GM21723 (cell line): ENCODE measurements at regions not wholly inside any gene's neighbourhood (a gene's known extent, or its start where the extent isn't known, plus 50 kb on each side); places are given as distances from the start of the nearest gene placed in this dataset.

Experiments used
- ATAC-seq: cut with Tn5 transposase; IDR thresholded peaks from one replicate; pipeline ENCODE4 v1.9.1; 2021; ENCODE audit warnings: mild to moderate bottlenecking, moderate library complexity; ENCODE audit not compliant: unreplicated experiment

DNA sequence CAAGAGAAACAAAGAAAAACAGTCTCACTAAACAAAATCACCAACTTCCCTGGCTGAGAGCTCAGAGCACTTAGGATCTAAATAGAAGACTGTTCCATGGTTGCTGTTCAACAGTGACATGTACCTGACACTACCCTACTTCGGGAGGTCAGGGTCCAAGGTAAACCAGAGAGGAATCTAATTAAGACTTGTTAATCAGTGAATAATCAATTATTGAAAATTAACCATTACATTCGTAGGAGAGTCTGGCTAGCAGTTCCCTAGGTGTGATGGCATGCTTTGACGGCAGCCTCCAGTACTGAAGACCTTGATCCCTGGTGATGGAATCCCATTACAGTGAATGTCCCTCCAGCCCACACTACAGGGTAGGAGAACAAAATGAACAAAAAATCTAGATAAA, 154.0 kb upstream of the AFDN start:
- no peak for ATAC-seq

DNA sequence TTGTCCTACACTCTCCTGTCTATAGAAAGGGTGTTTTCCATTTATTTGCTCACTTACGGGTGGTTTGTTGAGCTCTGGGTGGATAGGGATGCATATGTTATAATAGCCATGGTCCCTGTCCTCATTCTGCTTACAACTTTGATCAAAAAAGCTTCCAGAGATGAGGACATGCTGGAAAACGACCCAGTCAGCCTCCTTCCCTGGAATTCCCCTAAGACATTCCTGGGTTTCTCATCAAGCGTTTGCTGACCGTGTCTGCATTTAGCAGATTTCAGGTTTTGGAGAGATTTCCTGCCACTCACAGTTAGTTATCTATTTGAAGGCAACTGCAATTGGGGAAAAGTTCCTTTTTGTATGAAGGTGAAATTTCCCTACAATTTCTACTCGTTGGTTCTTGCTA, 152.8 kb upstream of the AFDN start:
- ATAC-seq, result no peak

DNA sequence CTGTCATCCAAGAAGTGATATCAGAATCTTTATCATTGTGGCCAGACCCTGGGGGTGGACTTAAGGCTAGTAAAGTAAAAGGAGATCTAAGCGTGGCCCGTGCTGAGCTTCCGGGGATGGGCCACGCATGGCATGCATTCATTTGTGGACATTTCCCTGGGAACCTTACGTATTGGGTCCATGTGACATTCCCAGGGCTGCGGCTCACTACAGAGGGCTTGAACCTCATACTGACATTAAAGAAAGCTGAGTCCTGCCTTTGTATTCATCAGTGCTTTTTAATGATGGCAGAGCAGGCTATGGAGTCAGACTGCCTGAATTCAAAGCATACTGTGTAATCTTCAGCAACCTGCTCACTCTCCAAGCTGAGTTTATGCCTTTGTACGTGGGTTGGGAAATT, 152.2 kb upstream of the AFDN start:
- ATAC-seq, result no peak

DNA sequence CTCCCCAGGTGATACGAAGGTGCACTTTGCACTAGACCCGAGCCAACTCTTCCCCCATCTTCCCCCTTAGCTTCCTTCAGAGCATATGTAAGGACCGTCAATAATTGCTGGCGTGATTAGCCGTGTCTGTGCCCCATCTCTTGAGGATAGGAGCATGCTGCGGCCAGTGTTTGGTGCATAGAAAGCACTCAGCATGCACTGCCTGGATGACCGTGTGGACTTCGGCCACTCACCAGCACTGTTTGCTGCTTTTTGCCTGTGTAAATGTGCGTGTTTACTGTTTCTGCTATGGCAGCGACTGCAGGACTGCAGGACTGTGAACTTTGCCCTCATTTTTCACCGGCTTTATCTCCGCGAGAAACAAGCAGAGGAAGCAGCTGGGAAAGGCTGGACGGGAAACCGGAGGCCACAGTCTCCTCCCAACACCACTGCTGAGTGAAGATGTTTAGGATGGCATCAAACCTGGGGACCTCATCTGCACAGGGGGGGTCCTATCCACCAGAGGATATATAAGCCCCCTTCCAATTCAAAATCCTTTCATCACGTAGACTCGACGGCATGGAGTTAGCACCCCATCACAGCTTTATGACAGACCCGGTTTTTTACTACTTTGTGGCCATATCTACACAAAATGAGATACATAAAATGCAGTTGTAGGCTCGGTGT, 150.6 kb upstream of the AFDN start:
- ATAC-seq, result no peak

DNA sequence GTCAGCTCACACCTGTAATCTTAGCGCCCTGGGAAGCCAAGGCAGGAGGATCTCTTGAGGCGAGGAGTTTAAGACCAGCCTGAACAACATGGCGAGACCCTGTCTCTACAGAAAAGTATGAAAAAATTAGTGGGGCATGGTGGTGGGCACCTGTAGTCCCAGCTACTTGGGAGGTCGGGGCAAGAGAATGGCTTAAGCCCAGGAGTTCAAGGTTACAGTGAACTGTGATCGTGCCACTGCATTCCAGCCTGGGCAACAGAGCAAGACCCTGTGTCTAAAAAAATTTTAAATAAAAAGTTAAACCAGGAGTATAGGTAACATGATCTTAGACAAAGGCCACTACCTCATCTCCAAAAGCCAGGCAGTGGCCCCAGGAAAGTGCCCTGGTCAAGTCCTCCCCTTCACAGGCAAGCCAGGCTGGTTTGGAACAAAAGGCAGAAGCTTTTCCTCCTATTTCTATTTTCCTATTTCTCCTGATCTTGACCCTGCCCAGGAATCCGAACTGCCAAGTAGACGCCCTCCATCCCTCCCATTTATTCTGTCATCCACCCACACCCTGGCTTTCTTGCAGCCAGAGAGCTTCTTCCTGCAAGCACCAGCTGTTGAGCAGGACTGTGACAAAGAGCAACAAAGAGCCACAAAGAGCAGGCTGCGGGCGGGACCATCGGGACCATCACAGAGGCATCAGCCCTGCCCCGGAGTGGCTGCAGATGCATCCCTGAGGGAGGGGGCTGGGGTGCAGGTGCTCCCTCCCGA, 149.9 kb upstream of the AFDN start:
- ATAC-seq, result no peak

DNA sequence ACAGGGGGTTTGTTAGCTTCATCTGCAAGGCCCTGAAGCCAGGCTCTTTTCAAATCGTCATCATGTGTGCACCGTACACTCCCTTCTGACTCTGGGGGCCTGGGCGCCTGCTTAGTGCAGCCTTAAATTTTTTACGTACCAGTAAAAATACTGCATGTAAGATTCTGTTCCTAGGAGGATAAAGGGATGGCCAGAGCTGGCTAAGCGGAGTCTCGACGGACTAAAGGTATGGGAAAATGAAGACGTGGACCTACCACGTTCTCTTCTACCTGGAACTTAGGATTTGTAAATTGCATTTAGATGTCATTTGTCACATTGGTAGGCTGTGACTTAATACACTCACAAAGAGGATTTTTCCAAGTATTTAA, 149.3 kb upstream of the AFDN start:
- ATAC-seq, result no peak

DNA sequence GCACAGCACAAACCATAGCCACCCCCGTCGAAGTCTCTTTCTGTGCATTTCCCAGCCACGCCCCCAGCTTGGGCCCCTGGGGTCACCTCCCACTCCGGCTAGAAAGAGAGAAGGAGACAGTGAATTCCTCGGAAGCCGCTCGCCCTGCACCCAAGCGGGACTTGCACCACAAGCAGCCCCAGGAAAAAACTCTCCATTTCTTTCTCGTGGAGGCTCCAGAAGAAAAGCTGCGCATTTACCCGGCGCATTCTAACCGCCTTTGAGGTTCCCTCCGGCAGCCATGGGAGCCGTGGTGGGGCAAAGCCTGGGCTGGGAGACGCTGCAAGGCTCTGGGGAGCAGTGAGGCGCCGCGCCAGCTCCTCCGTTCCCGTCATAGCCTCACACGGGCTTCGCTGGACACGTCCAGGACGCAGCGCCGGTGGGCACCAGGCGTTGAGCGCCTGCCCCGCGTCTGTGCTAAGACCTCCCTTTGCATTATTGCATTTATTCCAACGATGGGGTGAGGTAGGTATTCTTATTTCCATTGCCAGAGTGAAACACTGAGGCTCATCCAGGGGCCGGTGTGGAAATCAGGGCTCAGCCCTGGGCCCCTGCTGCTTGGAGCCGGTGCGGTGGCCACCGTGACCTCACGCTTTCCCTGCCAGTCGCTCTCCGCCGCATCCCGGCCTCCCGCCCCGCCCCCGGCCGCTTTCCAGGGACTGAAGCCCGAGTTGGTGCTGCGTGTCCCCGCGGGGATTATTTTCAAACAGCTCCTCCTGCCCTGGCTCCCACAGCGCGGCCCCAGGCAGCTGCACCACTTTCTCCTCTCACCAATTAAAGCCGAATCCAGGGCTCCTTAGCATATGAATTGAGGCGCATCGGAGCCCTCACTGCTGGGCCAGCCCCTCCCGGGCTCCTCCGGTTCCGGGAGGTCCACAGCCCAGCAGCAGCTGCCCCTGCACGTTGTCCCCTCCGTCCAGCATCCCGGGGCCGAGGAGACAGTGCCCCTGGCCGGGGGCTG, 148.3 kb upstream of the AFDN start:
- no peak for ATAC-seq

DNA sequence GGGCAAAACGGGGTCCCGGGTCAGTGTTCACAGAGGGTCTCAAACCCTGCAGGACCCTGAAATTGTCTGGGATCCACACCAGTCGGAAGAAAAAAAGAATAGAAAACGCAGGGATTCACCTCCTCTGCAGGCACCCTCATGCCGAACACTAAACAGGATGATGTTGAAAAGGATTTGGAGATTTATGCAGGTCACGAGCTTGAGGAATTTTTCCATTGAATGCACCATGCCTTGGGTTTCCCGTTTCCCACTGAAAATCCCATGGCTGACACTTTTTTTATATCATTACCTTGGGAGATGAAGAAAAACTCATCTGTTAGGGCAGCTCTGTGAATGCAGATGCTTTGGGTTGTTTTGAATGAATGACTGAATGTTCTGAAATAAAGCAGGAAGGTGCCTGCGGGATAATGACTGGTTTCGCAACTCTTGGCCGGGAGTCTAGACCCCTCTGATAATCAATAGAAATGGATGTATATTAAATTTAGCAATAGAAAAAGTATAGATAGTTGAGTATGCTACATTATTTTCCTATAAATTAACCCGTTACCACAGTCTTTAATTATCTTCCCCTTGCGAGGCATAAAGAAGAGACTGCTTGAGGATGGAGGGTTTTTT, 147.5 kb upstream of the AFDN start:
- ATAC-seq, result no peak

DNA sequence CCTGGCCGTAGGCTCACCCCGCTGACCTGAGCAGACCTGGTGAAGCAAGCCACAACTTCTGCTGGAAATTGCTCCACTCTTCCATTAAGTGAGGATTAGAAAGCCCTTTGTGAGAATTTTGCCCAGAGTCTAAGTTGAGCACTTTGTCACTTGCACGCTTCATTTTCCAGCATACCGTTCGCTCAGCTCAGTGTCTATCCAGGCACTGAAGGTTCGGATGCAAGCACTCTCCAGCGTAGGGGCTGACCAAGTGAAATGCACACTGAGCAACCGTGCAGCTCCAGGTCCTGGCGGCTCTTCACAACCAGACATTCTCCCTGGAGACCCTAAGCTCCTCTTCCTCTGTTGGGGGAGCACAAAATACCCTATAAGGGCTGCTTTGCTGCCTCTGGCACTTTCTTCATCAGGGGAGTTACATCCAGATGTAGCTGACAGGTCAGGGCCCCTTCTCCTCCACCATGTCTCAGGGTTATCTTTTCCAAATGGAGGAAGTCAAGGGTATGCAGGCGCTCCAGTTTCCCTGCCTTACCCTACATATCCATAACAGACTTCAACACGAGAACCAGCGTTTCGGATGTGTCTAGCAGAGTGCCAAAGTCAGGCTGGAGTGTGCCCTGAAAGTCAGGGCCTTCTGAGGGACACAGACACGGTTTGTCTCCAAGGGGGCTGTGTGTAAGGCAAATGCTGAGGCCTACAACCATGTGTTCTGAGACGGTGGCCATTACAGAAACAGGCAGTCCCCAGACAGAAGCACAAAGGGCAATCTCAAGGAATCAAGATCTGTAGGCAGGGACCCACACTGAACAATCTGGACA, 146.7 kb upstream of the AFDN start:
- no peak for ATAC-seq

DNA sequence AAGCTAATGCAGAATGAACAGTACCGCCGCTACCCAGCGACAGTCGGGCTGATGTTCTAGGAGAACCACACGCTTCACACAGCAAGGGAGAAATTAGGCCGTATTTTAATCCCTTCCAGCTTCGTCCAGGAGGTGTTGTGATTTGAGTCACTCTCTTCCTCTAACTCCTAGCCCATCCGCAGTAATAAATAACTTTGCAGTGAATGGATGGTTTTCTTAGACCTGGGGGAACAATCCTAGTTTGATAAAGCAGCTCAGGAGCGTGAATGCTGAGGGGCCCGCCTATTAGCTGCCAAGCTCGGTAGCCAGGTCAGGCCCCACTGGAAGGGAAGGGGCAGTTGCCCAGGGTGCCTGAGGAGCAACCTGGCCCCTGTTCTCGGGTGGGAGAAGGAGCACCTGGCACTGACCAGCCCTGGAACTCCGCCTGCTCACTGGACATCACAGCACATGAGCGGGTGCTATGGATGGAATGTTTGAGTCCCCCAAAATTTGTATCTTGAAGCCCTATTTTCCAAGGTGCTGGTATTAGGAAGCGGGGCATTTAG, 146.0 kb upstream of the AFDN start:
- ATAC-seq, result no peak

DNA sequence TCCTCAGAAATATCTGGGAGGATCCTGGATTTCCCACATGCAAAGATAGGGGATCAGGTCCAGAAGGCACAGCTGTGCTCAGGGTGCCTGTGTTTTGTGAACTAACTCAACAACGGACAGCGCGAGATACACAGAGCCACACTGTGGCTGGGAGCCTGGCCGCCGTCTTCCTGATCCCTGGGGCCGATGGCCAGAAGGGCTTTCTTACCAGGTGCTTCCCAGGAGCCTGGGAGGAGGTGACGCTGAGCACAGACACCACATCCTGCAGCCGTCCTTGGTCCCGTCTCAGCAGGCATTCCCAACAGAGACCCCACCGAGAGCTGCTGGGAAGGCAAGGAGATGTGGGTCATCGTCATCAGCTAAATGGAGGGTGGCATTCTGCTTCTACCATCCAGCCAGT, 144.6 kb upstream of the AFDN start:
- ATAC-seq, result no peak

DNA sequence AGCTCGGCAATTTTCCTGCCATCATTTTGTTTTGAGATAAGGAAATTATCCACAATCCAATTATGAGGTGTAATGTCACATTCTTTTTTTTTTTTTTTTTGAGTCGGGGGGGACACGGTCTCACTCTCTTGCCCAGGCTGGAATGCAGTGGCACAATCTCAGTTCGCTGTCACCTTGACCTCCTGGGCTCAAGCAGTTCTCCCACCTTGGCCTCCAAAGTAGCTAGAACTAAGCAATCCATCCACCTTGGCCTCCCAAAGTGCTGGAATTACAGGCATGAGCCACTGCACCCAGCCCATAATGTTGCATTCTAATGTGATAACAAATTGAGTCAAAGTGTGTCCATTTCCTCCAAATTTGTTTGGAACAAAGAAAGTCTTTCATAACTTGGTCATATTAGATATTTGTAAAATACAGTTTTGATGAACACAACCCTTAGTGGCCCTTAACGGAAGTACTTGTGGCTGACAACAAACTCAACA, 144.1 kb upstream of the AFDN start:
- no peak for ATAC-seq

DNA sequence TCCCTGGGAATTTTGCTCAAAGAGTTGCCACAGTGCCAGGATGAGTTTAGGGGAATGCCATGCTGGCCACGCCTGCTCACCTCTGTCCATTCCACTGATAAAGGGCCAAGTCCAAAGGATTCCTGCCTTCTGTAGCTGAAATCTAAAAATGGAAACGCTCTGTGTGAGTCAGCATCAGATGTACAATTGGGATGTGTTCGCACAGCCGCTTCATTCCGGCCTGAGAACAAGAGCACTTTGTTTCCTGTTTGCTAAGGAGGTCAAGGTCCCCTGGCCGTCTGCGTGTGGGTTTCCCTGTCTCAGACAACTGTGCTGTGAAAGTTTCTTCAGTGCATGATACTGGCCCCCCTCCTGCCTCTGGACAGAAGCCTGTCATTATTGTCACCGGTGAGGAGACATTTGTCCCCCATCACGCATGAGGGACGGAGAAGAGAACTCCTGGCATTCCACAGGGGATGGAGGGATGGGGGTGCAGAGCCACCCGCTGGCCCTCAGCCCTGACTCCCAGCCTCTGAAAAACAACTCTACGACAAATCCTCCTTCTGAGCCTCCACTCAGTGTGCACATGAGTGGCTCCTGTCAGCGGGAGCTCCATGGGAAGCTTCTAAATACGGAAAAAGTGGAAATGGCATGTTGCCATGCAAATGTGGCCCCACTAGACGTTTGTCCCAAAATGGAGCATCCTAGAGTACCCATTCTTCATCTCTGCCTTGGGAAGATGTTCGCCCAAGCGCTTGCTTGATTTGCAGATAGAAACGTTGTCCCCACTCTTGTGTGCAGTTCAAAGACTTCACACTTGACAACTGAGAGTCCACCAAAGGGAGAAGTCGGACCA, 143.5 kb upstream of the AFDN start:
- no peak for ATAC-seq

DNA sequence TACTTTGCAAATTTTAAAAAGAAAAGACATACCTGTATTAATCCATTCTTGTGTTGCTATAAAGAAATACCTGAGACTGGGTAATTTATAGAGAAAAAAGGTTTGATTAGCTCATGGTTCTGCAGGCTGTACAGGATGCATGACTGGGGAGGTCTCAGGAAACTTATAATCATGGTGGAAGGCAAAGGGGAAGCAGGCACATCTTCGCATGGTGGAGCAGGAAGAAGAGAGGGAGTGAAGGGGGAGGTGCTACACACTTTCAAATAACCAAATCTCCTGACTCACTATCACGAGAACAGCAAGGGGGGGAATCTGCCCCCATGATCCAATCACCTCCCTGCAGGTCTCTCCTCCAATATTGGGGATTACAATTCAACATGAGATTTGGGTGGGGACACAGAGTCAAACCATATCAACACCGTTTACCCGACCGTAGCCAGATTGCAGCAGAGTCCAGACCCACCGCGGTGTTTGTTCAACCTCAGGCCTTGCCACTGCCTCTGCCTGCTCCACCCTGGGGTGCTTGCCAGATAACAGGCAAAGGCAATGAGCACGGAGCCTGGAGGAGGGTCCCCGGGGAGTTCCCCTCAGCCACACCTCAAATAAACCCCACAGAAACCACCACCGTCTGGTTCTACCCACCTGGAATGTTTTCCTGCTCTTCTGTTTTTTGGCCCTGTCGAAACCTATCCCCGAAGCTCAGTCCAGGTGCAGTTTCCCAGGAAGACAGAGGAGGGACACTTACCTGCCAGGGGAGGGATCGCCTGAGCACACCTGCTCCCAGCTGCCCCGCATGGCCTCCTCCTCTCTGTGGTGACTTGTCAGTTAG, 142.2 kb upstream of the AFDN start:
- ATAC-seq, result no peak

DNA sequence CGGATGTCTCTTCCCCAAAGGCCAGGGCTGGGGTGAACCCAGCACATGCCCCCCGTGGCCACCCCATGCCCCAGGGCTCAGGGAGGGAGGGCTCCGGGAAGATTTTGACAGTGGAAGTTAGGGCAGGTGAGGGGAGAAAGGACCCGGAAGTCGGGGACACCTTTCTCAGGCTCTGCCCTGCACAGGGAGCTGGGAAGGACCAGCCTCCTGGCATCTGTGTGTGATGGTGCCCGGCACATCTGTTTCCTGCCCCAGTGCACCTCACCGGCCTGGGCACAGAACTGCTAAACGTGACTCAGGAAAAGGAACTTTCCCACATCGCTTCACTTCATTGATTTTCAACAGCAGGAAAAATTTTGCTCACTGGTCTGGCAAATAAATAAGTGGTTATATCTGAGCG, 141.1 kb upstream of the AFDN start:
- no peak for ATAC-seq

DNA sequence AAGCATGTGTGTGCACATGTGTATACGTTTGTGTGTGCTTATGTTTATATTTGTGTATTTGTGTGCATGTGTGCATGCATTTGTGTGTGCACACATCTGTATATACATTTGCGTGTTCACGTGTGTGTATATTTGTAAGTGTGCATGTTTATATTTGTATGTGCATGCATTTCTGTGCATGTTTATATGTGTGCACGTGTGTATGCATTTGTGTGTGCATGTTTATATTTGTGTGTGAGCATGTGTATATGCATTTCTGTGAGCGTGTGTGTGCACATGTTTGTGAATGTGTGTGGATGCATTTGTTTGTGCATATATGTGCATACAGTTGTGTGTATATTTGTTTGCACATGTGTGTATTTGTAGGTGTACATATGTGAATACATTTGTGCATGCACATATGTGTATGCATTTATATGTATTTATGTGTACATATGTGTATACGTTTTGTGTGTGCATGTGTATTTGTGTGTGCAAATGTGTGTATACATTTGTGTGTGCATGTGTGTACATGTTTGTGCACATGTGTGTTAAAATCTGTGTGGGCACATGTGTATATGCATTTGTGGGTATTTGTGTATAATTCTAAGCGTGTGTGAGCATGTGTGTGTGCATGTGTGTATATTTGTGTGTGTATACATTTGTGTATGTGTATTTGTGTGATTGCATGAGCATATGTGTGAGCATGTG, 140.4 kb upstream of the AFDN start:
- no peak for ATAC-seq

DNA sequence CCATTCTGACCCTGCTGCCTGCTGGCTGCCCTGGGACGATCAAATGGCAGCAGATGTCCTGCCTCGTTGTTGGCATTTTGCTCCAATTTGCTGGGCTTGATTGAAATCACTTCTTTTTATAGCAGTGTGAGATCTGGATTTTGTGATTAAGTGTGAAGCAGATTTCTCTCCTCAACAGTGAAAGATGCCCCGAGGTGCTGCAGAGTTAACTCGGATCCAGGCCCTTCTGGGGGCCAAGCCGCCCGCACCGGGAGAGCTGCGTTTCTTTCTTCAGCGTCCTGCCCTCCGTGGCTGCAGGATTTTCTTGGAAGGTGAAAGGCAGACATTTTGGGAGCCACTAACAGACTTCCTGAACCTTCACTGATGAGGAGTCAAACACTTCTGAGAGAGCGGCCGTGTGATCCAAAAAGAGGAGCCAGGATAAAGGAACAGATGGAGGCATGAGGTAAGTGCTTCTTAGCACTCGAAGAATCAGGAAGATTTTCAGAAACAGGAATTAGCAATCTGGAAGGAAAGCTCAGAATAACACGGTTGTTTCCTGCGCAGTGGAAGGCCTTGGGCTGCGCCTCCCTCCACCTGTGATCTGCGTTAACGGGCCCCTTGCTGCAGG, 139.5 kb upstream of the AFDN start:
- ATAC-seq, result no peak
